CD8-positive, alpha-beta memory T cell (primary cell): ENCODE measurements at regions not wholly inside any gene's neighbourhood (a gene's known extent, or its start where the extent isn't known, plus 50 kb on each side); places are given as distances from the start of the nearest gene placed in this dataset.

Source experiments
- CTCF ChIA-PET: fragments of 350-600 bp; sonication (Branson Sonifier 250); formaldehyde crosslinking; loops from one replicate; lab custom pipeline; 2021; ENCODE audit warnings: antibody characterized with exemption; lab: Charles Lee
- POLR2A ChIA-PET: fragments of 350-600 bp; sonication (Branson Sonifier 250); formaldehyde crosslinking; loops from one replicate; lab custom pipeline; 2021; ENCODE audit warnings: antibody characterized with exemption; lab: Charles Lee
- DNase-seq, 5 donors: peaks; one replicate each; pipeline versions ENCODE4 v3.0.0 to v3.0.0-alpha.2; 2020 to 2022; ENCODE audit warnings: mixed read lengths in 1 of 5
- H3K27ac ChIP-seq: one replicate; pipeline ENCODE4 v1.7.0; 2013; ENCODE audit warnings: low read depth, mild to moderate bottlenecking, low read length, moderate library complexity
- H3K27me3 ChIP-seq: 2 replicates; pipeline ENCODE4 v1.7.0; 2013; ENCODE audit warnings: low read length, mild to moderate bottlenecking; ENCODE audit not compliant: insufficient read depth, poor library complexity, severe bottlenecking
- H3K36me3 ChIP-seq: 2 replicates; pipeline ENCODE4 v1.7.0; 2013; ENCODE audit warnings: mild to moderate bottlenecking, low read length, moderate library complexity; ENCODE audit not compliant: insufficient read depth
- H3K4me1 ChIP-seq: 2 replicates; pipeline ENCODE4 v1.7.0; 2013; ENCODE audit warnings: mild to moderate bottlenecking, low read length, moderate library complexity; ENCODE audit not compliant: insufficient read depth
- H3K4me3 ChIP-seq: 2 replicates; pipeline ENCODE4 v1.7.0; 2013; ENCODE audit warnings: mild to moderate bottlenecking, low read length
- H3K9me3 ChIP-seq: 2 replicates; pipeline ENCODE4 v1.7.0; 2013; ENCODE audit warnings: mild to moderate bottlenecking, low read length
- H3K27ac Mint-ChIP-seq, 8 donors: one replicate each; pipeline ENCODE4 v1.8.0; 2020 to 2021; ENCODE audit warnings: mixed read lengths in 8 of 8, mild to moderate bottlenecking in 6 of 8, inconsistent platforms in 3 of 8, moderate library complexity in 3 of 8
- H3K27me3 Mint-ChIP-seq, 2 donors: one replicate each; pipeline ENCODE4 v1.8.0; 2020 to 2021; ENCODE audit warnings: mixed read lengths in 2 of 2, mild to moderate bottlenecking in 1 of 2, moderate library complexity in 1 of 2
- H3K36me3 Mint-ChIP-seq, 3 donors: one replicate each; pipeline ENCODE4 v1.8.0; 2020 to 2021; ENCODE audit warnings: mixed read lengths in 3 of 3, inconsistent platforms in 1 of 3, mild to moderate bottlenecking in 1 of 3
- H3K4me1 Mint-ChIP-seq, 3 donors: one replicate each; pipeline ENCODE4 v1.8.0; 2020 to 2021; ENCODE audit warnings: mixed read lengths in 3 of 3, inconsistent platforms in 1 of 3, mild to moderate bottlenecking in 1 of 3
- H3K4me3 Mint-ChIP-seq, 7 donors: one replicate each; pipeline ENCODE4 v1.8.0; 2020 to 2021; ENCODE audit warnings: mixed read lengths in 7 of 7, mild to moderate bottlenecking in 6 of 7, moderate library complexity in 4 of 7, inconsistent platforms in 2 of 7
- H3K9me3 Mint-ChIP-seq, 5 donors: one replicate each; pipeline ENCODE4 v1.8.0; 2020 to 2022; ENCODE audit warnings: mixed read lengths in 5 of 5, mild to moderate bottlenecking in 3 of 5, moderate library complexity in 2 of 5, inconsistent platforms in 1 of 5

DNA sequence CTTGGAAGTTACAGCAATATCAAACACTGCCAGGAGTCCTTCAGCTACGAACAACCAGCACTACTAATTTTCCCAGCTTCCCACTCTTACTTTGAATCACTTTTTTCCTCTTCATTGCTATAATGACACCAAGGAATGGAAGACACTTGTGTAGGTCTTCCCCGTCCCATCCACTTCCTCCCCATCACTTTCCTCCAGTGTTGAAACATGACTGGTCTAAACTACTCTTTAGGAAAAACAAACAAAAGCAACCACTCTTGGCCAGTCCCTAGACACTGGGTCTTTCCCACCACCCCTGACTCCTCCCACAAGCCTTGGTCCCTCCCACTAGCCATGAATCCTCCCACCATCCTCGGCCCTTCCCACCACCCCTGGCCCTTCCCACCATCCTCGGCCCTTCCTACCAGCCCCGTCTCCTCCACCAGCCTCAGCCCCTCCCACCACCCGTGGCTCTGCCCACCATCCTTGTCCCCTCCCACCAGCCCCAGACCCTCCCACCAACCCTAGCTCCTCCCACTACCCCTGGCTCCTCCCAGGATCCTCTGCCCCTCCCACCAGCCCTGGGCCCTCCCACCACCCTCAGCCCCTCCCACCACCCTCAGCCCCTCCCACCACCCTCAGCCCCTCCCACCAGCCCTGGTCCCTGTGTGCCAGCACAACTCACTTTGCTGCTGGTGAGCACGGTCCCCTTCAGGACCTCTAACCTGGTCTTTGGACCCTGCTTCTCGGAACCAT is 68.5 kb downstream of the CXCL12 start:
- ChIA-PET CTCF (no interaction called here), POLR2A (no interaction called here)
- H3K27me3 ChIP-seq = no peaks in the 10 kb centered on the region
- H3K27ac Mint-ChIP-seq = peak overlapping the region in 1 of 8 donors; percentile 66
- H3K4me1 Mint-ChIP-seq = peaks cover 5 to 15% (median 6%) of the 10 kb centered on the region in 3 donors
- H3K9me3 ChIP-seq = no peaks in the 10 kb centered on the region
- no peaks in the 10 kb centered on the region for H3K4me1 ChIP-seq
- no peak overlapping the region for H3K4me3 Mint-ChIP-seq
- peak in 2 of 5 donors; percentile 11 to 49 for DNase-seq
- H3K27me3 Mint-ChIP-seq = peaks cover 6 to 31% of the 10 kb centered on the region in 2 donors
- H3K36me3 Mint-ChIP-seq = peaks cover 0 to 8% (median 0%) of the 10 kb centered on the region in 3 donors
- H3K27ac ChIP-seq = no peak overlapping the region
- peaks cover 0 to 1% (median 0%) of the 10 kb centered on the region in 5 donors for H3K9me3 Mint-ChIP-seq
- no peak overlapping the region for H3K4me3 ChIP-seq
- H3K36me3 ChIP-seq = no peaks in the 10 kb centered on the region

DNA sequence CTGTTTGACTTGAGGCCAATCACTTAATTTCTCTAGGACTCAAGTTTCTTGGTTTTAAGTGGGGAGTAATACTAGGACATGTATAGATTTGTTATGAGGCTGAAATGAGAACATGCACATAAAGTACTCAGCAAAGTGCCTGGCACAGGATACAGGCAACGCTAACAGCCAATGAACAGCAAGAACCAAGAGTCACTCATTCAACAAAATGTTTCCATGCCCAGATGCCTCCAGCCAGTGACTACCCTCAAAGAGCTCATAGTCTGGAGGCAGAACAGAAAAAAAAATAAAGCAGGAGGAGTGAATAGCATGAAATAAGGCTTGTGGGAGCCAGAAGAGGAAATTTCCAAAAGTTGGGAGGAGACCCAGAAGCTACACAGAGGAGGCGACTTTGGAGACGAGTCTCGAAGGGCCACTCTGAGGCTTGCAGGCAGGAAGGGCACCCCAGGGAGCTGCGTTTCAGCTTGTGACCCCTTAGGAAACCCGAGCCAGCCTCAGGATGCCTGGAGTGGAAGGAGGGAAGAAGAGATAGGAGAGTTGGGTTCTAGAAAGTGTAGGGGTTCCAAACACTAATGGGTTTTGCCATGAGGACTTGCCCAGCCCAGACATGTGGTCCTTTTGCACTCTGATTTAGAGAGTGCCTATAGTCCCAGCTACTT is 70.0 kb downstream of the CXCL12 start:
- no peak overlapping the region for H3K27ac Mint-ChIP-seq
- H3K27me3 Mint-ChIP-seq = peaks cover 10 to 30% of the 10 kb centered on the region in 2 donors
- Histone ChIP-seq H3K36me3 (no peaks in the 10 kb centered on the region), H3K4me3 (no peak overlapping the region), H3K9me3 (no peaks in the 10 kb centered on the region), H3K4me1 (no peaks in the 10 kb centered on the region), H3K27me3 (no peaks in the 10 kb centered on the region), H3K27ac (no peak overlapping the region)
- H3K9me3 Mint-ChIP-seq = peaks cover 0 to 1% (median 0%) of the 10 kb centered on the region in 5 donors
- DNase-seq = no peak
- no peak overlapping the region for H3K4me3 Mint-ChIP-seq
- ChIA-PET CTCF (no interaction called here), POLR2A (no interaction called here)
- peaks cover 14 to 24% (median 15%) of the 10 kb centered on the region in 3 donors for H3K4me1 Mint-ChIP-seq
- peaks cover 0 to 3% (median 0%) of the 10 kb centered on the region in 3 donors for H3K36me3 Mint-ChIP-seq

DNA sequence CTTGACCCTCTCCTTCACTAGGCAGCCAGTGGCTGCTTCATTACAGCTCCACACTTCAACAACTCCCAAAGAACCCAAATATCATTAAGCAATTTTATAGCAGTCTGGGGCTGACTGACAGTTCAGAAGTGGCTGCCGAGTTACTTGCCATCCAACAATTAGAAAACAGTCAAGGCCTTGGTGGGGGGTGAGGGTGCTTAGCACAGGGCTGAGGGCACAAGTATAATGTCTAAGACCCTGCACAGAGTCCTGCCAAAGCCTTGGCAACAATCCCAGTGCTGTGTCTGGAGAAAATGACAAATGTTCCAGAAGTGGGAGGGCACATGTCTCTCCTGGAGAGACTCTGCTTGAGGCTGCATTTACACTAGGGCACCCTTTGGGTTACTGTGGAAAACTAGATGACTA is 71.1 kb downstream of the CXCL12 start:
- peaks cover 13 to 30% of the 10 kb centered on the region in 2 donors for H3K27me3 Mint-ChIP-seq
- H3K4me3 Mint-ChIP-seq = no peak overlapping the region
- H3K9me3 Mint-ChIP-seq = peaks cover 0 to 1% (median 0%) of the 10 kb centered on the region in 5 donors
- ChIA-PET CTCF (no interaction called here), POLR2A (no interaction called here)
- Histone ChIP-seq H3K36me3 (no peaks in the 10 kb centered on the region), H3K27me3 (no peaks in the 10 kb centered on the region), H3K9me3 (no peaks in the 10 kb centered on the region), H3K4me3 (no peak overlapping the region), H3K4me1 (no peaks in the 10 kb centered on the region), H3K27ac (no peak overlapping the region)
- H3K27ac Mint-ChIP-seq = no peak overlapping the region
- no peak for DNase-seq
- H3K36me3 Mint-ChIP-seq = peaks cover 0 to 3% (median 0%) of the 10 kb centered on the region in 3 donors
- peaks cover 14 to 17% (median 15%) of the 10 kb centered on the region in 3 donors for H3K4me1 Mint-ChIP-seq

DNA sequence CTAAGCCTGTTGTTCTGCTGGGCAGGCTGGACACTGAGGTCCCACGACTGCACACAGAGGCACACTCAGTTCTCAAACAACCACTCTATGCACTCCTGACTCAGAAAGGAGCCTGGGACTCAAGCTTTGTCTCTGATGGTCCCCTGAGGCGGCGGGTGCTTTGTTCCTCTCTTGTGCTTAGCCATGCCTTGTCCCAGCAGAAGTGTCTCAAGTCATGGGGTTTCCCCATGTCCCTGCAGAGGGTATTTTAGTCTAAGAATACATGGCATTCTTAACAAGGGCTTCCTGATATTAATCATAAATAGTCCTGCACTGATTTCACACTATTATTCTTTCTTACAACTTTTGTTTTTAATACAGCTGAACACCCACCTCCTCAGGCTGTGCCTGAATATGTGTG is 72.5 kb downstream of the CXCL12 start:
- peak overlapping the region in 4 of 8 donors; percentile 24 to 87 (median 60) for H3K27ac Mint-ChIP-seq
- no peak for DNase-seq
- peaks cover 15 to 30% of the 10 kb centered on the region in 2 donors for H3K27me3 Mint-ChIP-seq
- H3K4me3 Mint-ChIP-seq = peak overlapping the region in 1 of 7 donors; percentile 87
- no peaks in the 10 kb centered on the region for H3K27me3 ChIP-seq
- ChIA-PET CTCF (interaction anchor here (2.0 kb wide), 1 partner anchor 622 kb away, joined by 9 read pairs; no protein-coding TSS in a partner anchor), POLR2A (no interaction called here)
- no peaks in the 10 kb centered on the region for H3K9me3 ChIP-seq
- H3K4me3 ChIP-seq = no peak overlapping the region
- no peak overlapping the region for H3K27ac ChIP-seq
- peaks cover 14 to 15% (median 15%) of the 10 kb centered on the region in 3 donors for H3K4me1 Mint-ChIP-seq
- H3K9me3 Mint-ChIP-seq = peaks cover 0 to 1% (median 0%) of the 10 kb centered on the region in 5 donors
- H3K36me3 ChIP-seq = no peaks in the 10 kb centered on the region
- peaks cover 0 to 3% (median 0%) of the 10 kb centered on the region in 3 donors for H3K36me3 Mint-ChIP-seq
- no peaks in the 10 kb centered on the region for H3K4me1 ChIP-seq

DNA sequence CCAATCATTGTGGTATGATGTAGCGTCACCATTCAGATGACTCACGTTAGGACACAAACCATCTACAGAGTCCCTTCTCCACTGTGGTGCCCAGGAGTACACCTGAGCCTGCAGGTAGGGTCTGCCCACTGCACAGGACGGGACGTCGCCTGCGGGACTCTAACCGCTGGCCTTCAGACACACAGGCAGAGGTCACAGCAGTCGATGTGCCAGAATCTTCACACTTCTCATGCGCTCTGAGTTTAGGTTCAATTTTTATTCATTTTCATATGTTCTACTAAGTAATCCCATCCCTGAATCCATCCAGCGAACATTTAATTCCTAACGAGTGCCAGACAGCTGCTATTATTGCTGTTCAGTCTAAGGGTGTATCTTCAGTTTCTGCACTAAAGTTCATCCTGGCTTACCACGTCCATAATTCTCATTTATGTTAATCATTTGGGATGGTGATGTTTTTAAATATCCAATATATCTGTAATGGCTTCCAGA is 73.3 kb downstream of the CXCL12 start:
- Mint-ChIP-seq H3K9me3 (no peaks in the 10 kb centered on the region), H3K4me3 (peak overlapping the region; percentile 72 to 87 (median 84)), H3K4me1 (peaks cover 14 to 15% (median 15%) of the 10 kb centered on the region in 3 donors), H3K27me3 (peaks cover 13 to 30% of the 10 kb centered on the region in 2 donors), H3K36me3 (no peaks in the 10 kb centered on the region), H3K27ac (peak overlapping the region in 7 of 8 donors; percentile 18 to 97 (median 87))
- POLR2A ChIA-PET = no interaction called here
- Histone ChIP-seq H3K27ac (no peak overlapping the region), H3K9me3 (no peaks in the 10 kb centered on the region), H3K4me1 (no peaks in the 10 kb centered on the region), H3K36me3 (no peaks in the 10 kb centered on the region), H3K4me3 (no peak overlapping the region), H3K27me3 (no peaks in the 10 kb centered on the region)
- CTCF ChIA-PET = interaction anchor here (0.7 to 2.0 kb wide), 5 partner anchors 9 to 626 kb away, joined by 3 to 9 read pairs (median 4); no protein-coding TSS in a partner anchor
- no peak for DNase-seq

DNA sequence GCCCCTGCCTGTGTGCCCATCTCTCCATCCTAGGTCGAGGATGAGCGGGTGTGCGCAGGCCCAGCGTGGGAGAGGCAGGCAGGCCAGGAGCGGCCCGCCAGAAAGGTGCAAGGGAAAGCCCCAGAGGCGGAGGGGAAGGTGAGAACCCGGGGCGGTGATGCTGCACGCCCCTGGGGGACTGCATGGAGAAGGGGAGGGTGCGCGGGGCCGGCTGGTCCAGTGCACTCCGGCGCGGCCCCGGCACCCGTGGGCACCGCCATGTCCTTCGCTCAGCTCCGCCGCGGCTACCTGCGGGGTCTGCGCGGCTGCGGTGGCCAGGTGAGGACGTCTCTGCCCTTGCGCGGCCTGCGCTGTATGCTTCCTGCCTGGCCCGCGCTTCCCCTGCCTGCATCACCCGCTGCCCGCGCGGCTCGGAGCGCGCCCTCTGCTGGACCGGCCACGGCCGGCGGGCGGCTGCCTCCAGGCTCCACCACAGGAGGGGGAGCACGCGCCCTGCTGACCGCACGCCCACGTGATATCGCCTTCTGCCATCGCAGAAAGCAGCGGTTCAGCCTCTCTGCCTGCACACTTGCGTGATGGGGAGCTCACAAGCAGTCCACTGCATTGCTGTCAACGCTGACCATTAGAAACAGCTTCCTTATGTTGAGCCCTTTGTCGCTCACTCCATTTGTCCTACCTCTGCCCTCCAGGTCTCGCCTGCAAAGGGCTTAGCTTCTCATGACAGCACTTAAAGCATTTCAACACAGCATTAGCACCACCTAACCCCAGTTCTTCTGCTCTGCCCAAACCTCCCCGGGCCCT is 73.9 kb downstream of the CXCL12 start:
- H3K27me3 Mint-ChIP-seq = peaks cover 13 to 30% of the 10 kb centered on the region in 2 donors
- ChIA-PET CTCF (interaction anchor here (0.7 to 2.0 kb wide), 5 partner anchors 9 to 625 kb away, joined by 3 to 9 read pairs (median 4); no protein-coding TSS in a partner anchor), POLR2A (no interaction called here)
- peak overlapping the region; percentile 70 to 99 (median 96) for H3K27ac Mint-ChIP-seq
- no peaks in the 10 kb centered on the region for H3K36me3 ChIP-seq
- peak overlapping the region; percentile 72 to 89 (median 84) for H3K4me3 Mint-ChIP-seq
- H3K4me1 ChIP-seq = no peaks in the 10 kb centered on the region
- peak; percentile 43 to 72 (median 61) for DNase-seq
- H3K36me3 Mint-ChIP-seq = no peaks in the 10 kb centered on the region
- peak overlapping the region; percentile 63 for H3K27ac ChIP-seq
- no peaks in the 10 kb centered on the region for H3K27me3 ChIP-seq
- no peaks in the 10 kb centered on the region for H3K9me3 Mint-ChIP-seq
- H3K9me3 ChIP-seq = no peaks in the 10 kb centered on the region
- H3K4me3 ChIP-seq = no peak overlapping the region
- H3K4me1 Mint-ChIP-seq = peaks cover 14 to 15% (median 15%) of the 10 kb centered on the region in 3 donors

DNA sequence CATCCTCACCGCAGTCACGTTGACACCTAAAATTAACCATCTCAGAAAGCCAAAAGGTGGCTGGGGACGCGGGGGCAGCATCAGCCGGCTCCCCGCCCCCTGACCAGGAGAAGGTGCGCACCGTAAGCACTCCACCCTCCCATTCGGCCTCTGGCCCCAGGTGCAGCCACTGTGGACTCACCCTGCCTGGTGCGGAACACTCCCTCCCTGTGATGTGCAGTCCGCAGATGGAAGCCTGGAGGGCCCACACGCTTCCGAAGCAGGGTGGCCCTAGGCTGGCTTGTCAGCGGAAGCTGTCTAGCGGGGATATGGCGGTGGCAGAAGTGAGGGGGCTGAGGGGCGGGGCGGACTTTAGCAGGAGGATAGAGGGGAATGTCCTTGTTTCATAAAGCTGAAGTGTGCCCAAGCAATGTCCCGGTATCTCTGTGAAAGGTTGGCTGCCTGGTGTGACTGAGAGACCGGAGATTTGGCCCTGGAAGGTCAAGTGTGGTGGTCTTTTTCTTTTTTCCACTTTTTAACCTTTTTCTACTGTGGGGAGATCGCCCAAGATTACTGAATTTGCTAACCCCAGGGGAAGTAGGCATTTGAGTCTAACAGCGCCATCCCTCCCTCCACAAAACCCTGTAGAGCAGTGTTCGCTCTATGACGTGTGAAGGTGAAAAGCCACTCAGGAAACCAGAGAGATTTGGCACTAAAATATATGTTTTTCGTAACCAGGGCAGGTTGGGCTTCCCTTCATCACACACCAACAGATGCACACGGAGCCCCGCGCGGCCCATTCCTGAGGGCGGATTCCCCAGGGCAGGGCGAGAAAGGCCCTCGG is 74.7 kb downstream of the CXCL12 start:
- peak in 2 of 5 donors; percentile 0 to 52 for DNase-seq
- Mint-ChIP-seq H3K4me1 (peaks cover 14 to 15% (median 15%) of the 10 kb centered on the region in 3 donors), H3K27ac (peak overlapping the region; percentile 70 to 99 (median 96)), H3K4me3 (peak overlapping the region; percentile 70 to 89 (median 78)), H3K36me3 (no peaks in the 10 kb centered on the region), H3K9me3 (no peaks in the 10 kb centered on the region), H3K27me3 (peaks cover 13 to 30% of the 10 kb centered on the region in 2 donors)
- no peaks in the 10 kb centered on the region for H3K27me3 ChIP-seq
- no peaks in the 10 kb centered on the region for H3K36me3 ChIP-seq
- no peaks in the 10 kb centered on the region for H3K9me3 ChIP-seq
- ChIA-PET CTCF (interaction anchor here (1.4 to 2.0 kb wide), 3 partner anchors 13 to 620 kb away, joined by 4 to 9 read pairs (median 4); no protein-coding TSS in a partner anchor), POLR2A (no interaction called here)
- H3K4me1 ChIP-seq = no peaks in the 10 kb centered on the region
- H3K4me3 ChIP-seq = no peak overlapping the region
- peak overlapping the region; percentile 63 for H3K27ac ChIP-seq
